HG03175 (cell line): ENCODE measurements at regions not wholly inside any gene's neighbourhood (a gene's known extent, or its start where the extent isn't known, plus 50 kb on each side); places are given as distances from the start of the nearest gene placed in this dataset.
A peak's percentile ranks its signal among the peaks of the same experiment; 100 is the strongest.
"Not testable (repeated sequence)": the region's sequence is repeated elsewhere in the genome, so short reads cannot be mapped to it uniquely, and the experiment has no call there.

Experiments
- ATAC-seq: cut with Tn5 transposase; IDR thresholded peaks from one replicate; pipeline ENCODE4 v1.9.1; 2021; ENCODE audit warnings: mild to moderate bottlenecking, moderate library complexity; ENCODE audit not compliant: unreplicated experiment

GRCh38 chr3:110293660-110294059 lies 778.0 kb upstream of the NECTIN3 start:
- ATAC-seq, result no peak

GRCh38 chr3:110296885-110297284 lies 774.7 kb upstream of the NECTIN3 start:
- ATAC-seq, result no peak

DNA sequence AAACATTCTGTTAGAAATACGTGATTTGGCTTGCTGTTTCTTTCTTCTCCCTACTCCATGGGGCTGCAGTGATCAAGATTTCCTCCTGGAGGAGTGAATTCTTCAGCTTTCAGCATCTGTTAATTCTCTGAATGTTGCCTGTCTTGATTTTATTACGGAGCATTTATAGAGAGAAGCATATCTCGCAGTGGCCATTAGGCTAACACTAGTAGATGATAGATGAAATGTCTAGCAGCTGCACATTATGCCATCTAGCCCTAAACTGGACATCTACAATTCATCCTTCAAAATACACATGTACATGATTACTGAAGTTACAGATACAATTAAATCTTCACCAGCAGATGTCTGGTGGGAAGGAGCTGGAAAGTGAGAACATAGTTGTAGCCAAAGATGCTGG lies 769.8 kb upstream of the NECTIN3 start:
- no peak for ATAC-seq

- ATAC-seq, result no peak
Measured at GRCh38 chr3:110307065-110307809, 764.4 kb upstream of the NECTIN3 start.

GRCh38 chr3:110311541-110311940 lies 760.1 kb upstream of the NECTIN3 start:
- ATAC-seq, result no peak

- ATAC-seq, result peak; percentile 94
Measured at GRCh38 chr3:110314512-110315114, 757.0 kb upstream of the NECTIN3 start.

GRCh38 chr3:110318108-110318507 lies 753.5 kb upstream of the NECTIN3 start:
- no peak for ATAC-seq

- ATAC-seq, result no peak
Measured at GRCh38 chr3:110323349-110323748, 748.3 kb upstream of the NECTIN3 start.

GRCh38 chr3:110324171-110324705 lies 747.4 kb upstream of the NECTIN3 start:
- no peak for ATAC-seq

- ATAC-seq, result no peak
Measured at GRCh38 chr3:110327870-110328269, 743.7 kb upstream of the NECTIN3 start.

DNA sequence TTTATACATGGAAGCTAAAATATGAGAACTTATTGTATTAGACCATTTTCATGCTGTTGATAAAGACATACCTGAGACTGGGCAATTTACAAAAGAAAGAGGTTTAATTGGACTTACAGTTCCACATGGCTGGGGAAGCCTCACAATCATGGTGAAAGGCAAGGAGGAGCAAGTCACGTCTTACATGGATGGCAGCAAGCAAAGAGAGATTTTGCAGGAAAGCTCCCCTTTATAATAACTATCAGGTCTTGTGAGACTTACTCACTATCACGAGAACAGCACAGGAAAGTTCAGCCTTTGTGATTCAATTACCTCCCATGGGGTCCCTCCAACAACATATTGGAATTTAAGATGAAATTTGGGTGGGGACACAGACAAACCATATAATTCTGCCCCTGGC lies 740.1 kb upstream of the NECTIN3 start:
- not testable (repeated sequence) for ATAC-seq

DNA sequence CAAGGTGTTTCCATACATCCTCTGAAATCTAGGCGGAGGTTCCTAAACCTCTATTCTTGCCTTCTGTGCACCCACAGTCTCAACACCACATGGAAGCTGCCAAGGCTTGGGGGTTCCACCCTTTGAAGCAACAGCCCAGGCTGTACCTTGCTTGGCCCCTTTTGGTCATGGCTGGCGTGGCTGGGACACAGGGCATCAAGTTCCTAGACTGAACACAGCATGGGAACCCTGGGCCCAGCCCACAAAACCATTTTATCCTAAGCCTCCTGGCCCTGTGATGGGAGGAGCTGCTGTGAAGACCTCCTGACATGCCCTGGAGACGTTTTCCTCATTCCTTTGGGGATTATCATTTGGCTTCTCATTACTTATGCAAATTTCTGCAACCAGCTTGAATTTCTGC lies 739.0 kb upstream of the NECTIN3 start:
- no peak for ATAC-seq

GRCh38 chr3:110341047-110341446 lies 730.6 kb upstream of the NECTIN3 start:
- ATAC-seq, result no peak

- ATAC-seq, result peak; percentile 10
Measured at GRCh38 chr3:110343376-110343775, 728.2 kb upstream of the NECTIN3 start.

GRCh38 chr3:110343945-110344344 lies 727.7 kb upstream of the NECTIN3 start:
- ATAC-seq, result peak; percentile 80

DNA sequence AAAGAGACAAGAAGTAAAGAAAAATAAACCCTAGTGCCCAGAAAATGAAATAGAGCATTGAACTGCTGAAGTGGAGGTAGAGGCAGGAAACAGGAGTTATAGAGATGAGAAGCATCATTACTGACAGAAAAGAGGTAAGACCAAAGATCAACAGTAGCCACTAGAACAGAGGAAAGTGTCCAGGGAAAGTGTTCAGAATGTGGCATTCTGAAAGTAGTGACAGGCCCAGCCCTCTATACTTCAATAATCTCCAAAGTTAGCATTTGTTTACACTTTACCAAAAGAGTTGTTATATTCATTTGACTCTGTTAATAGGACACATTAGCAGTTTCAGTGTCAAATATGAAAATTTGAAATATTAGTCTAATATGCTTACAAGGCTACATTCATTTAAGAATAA lies 727.1 kb upstream of the NECTIN3 start:
- ATAC-seq, result peak; percentile 12

GRCh38 chr3:110344897-110345767 lies 726.5 kb upstream of the NECTIN3 start:
- peak; percentile 36 for ATAC-seq

DNA sequence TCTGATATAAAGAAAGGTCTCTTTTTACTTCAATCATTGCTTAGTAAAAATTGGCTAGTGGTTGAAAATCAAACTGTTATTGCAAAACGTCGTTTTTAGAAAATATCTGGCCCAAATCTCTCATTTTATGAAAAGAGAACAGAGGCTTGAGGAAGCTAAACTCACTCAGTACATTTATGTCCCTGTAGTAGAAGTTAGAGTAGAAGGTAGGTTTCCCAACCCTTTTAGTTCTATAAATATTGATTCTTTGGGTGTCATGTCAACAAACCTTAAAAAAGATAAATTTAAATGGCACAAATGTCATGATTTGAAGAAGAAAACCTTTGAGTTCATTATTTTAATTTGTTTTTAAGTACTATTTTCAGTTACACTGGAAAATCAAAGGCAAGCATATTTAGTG lies 722.3 kb upstream of the NECTIN3 start:
- ATAC-seq, result no peak

GRCh38 chr3:110352841-110353604 lies 718.6 kb upstream of the NECTIN3 start:
- ATAC-seq, result no peak

DNA sequence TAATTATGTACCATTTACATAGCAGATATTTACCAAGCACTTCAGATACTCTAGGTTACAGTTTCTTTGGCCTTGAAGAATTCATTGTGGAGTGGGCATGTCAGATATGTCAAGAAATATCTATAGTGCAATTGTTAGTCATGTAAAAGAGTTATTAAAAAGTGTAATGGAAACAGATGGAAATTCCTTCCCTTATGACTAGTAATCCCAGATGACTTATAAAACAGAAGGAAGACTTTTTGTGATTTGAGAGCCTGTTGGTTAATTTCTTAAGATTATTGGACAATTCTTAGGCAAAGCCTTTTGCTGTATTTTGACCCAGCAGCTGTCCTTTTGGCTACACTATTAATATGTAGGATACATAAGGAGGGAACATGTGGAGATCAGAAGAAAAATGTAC lies 708.9 kb upstream of the NECTIN3 start:
- ATAC-seq, result no peak

DNA sequence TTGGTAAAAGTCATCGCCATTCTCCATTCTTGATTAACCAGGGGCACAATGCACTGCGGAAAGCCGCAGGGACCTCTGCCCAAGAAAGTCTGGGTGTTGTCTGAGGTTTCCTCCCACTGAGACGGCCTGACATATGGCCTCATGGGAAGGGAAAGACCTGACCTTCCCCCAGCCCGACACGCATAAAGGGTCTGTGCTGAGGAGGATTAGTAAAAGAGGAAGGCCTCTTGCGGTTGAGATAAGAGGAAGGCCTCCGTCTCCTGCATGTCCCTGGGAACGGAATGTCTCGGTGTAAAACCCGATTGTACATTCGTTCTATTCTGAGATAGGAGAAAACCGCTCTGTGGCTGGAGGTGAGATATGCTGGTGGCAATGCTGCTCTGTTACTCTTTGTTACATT lies 704.3 kb upstream of the NECTIN3 start:
- not testable (repeated sequence) for ATAC-seq
